ENCODE measurements at regions not wholly inside any gene's neighbourhood (a gene's known extent, or its start where the extent isn't known, plus 50 kb on each side); places are given as distances from the start of the nearest gene placed in this dataset.

DNA sequence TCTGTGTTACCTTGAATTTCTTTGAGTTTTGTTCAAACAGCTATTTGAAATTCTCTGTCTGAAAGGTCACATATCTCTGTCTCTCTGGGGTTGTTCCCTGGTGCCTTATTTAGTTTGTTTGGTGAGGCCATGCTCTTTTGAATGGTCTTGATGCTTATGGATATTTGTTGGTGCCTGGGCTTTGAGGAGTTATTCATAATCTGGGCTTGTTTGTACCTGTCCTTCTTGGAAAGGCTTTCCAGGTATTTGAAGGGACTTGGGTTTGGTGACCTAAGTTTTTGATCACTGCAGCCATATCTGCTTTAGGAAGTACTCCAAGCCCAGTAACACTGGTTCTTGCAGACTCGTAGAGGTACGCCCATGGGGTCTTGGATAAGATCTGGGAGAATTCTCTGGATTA is 63.3 kb upstream of the MAGI3 start:
- no peaks in the 10 kb centered on the region for H3K36me3 ChIP-seq (ENCODE audit: control insufficient read depth in 1 of 2, insufficient read depth in 2 of 2, low read depth in 1 of 2, low read length in 2 of 2)
- H2BK15ac ChIP-seq (ENCODE audit: low read depth, poor library complexity, severe bottlenecking) = no peak overlapping the region
- no peak overlapping the region for H4K91ac ChIP-seq (ENCODE audit: low read length)
- no peak overlapping the region for H4K8ac ChIP-seq (ENCODE audit: low read length)
- no peak overlapping the region for H3K4me3 ChIP-seq (ENCODE audit: insufficient read depth in 1 of 2, low read depth in 1 of 2, low read length in 2 of 2)
- DNase-seq = no peak
- no peak overlapping the region for H3K23ac ChIP-seq (ENCODE audit: low read length in 2 of 2)
- no peak overlapping the region for H2BK12ac ChIP-seq (ENCODE audit: low read length in 2 of 2)
- H3K4me2 ChIP-seq (ENCODE audit: low read length, poor library complexity, severe bottlenecking) = no peak overlapping the region
- no peak overlapping the region for H3K14ac ChIP-seq (ENCODE audit: low read length in 2 of 2)
- H2AK5ac ChIP-seq (ENCODE audit: low read length, severe bottlenecking) = no peak overlapping the region
- no peak overlapping the region for H3K9ac ChIP-seq (ENCODE audit: low read length)
- no peaks in the 10 kb centered on the region for H3K27me3 ChIP-seq (ENCODE audit: control insufficient read depth in 1 of 2, insufficient read depth in 1 of 2, low read length in 2 of 2)
- no peak overlapping the region for H2BK5ac ChIP-seq (ENCODE audit: low read depth, low read length, poor library complexity, severe bottlenecking)
- no CpG with 5 or more reads among the region's 2 CpGs for WGBS
- no peak overlapping the region for H3K18ac ChIP-seq (ENCODE audit: low read depth in 1 of 2, low read length in 2 of 2)
- H2BK120ac ChIP-seq (ENCODE audit: low read depth, low read length) = no peak overlapping the region
- no peak overlapping the region for H3K4ac ChIP-seq (ENCODE audit: low read depth in 1 of 2, low read length in 2 of 2)
- peaks cover 2% of the 10 kb centered on the region for H3K4me1 ChIP-seq (ENCODE audit: control insufficient read depth, insufficient read depth, low read depth, low read length)
- H2AFZ ChIP-seq (ENCODE audit: low read depth, low read length) = no peak overlapping the region
- no peak overlapping the region for H3K27ac ChIP-seq (ENCODE audit: low read length, poor library complexity, severe bottlenecking)
- H3K79me1 ChIP-seq (replicated peaks; ENCODE audit: low read length, poor library complexity, severe bottlenecking) = no peaks in the 10 kb centered on the region
- no peaks in the 10 kb centered on the region for H3K9me3 ChIP-seq (ENCODE audit: control insufficient read depth, low read length)

- no peak overlapping the region for H3K18ac ChIP-seq (ENCODE audit: low read depth in 1 of 2, low read length in 2 of 2)
- H3K9ac ChIP-seq (ENCODE audit: low read length) = no peak overlapping the region
- no peaks in the 10 kb centered on the region for H3K79me1 ChIP-seq (replicated peaks; ENCODE audit: low read length, poor library complexity, severe bottlenecking)
- no peak overlapping the region for H4K91ac ChIP-seq (ENCODE audit: low read length)
- H3K27me3 ChIP-seq (ENCODE audit: control insufficient read depth in 1 of 2, insufficient read depth in 1 of 2, low read length in 2 of 2) = no peaks in the 10 kb centered on the region
- H3K14ac ChIP-seq (ENCODE audit: low read length in 2 of 2) = no peak overlapping the region
- no peak overlapping the region for H2BK15ac ChIP-seq (ENCODE audit: low read depth, poor library complexity, severe bottlenecking)
- WGBS = 90% methylated on average over 1 of the region's 2 CpGs
- no peak overlapping the region for H2BK5ac ChIP-seq (ENCODE audit: low read depth, low read length, poor library complexity, severe bottlenecking)
- no peaks in the 10 kb centered on the region for H3K4me1 ChIP-seq (ENCODE audit: control insufficient read depth, insufficient read depth, low read depth, low read length)
- H2AFZ ChIP-seq (ENCODE audit: low read depth, low read length) = no peak overlapping the region
- H3K23ac ChIP-seq (ENCODE audit: low read length in 2 of 2) = no peak overlapping the region
- no peaks in the 10 kb centered on the region for H3K36me3 ChIP-seq (ENCODE audit: control insufficient read depth in 1 of 2, insufficient read depth in 2 of 2, low read depth in 1 of 2, low read length in 2 of 2)
- no peak for DNase-seq
- no peak overlapping the region for H2BK120ac ChIP-seq (ENCODE audit: low read depth, low read length)
- no peak overlapping the region for H4K8ac ChIP-seq (ENCODE audit: low read length)
- no peak overlapping the region for H2BK12ac ChIP-seq (ENCODE audit: low read length in 2 of 2)
- no peak overlapping the region for H3K27ac ChIP-seq (ENCODE audit: low read length, poor library complexity, severe bottlenecking)
- no peak overlapping the region for H3K4me3 ChIP-seq (ENCODE audit: insufficient read depth in 1 of 2, low read depth in 1 of 2, low read length in 2 of 2)
- H2AK5ac ChIP-seq (ENCODE audit: low read length, severe bottlenecking) = no peak overlapping the region
- no peak overlapping the region for H3K4ac ChIP-seq (ENCODE audit: low read depth in 1 of 2, low read length in 2 of 2)
- H3K9me3 ChIP-seq (ENCODE audit: control insufficient read depth, low read length) = no peaks in the 10 kb centered on the region
- H3K4me2 ChIP-seq (ENCODE audit: low read length, poor library complexity, severe bottlenecking) = no peak overlapping the region
Observed at GRCh38 chr1:113333056-113333455, 57.3 kb upstream of the MAGI3 start.

DNA sequence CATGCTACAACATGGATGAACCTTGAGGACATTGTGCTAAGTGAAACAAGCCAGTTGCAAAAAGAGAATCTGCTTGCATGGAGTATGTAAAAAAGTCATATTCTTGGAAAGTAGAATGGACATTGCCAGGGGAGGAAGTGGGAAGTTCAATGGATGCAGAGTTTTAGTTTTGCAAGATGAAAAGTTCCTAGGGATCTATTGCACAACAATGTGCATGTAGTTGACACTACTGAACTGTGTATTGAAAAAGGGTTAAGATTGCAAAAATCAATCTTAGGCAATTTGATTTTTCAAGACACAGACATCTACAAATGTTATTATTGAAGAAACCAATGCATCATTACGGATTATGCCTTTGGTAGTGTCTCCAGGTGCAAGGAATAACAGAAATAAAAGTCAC is 50.3 kb upstream of the MAGI3 start:
- Histone ChIP-seq H3K23ac (ENCODE audit: low read length in 2 of 2) (no peak overlapping the region), H3K9ac (ENCODE audit: low read length) (no peak overlapping the region), H3K4ac (ENCODE audit: low read depth in 1 of 2, low read length in 2 of 2) (no peak overlapping the region), H3K4me1 (ENCODE audit: control insufficient read depth, insufficient read depth, low read depth, low read length) (no peaks in the 10 kb centered on the region), H4K8ac (ENCODE audit: low read length) (no peak overlapping the region), H2BK5ac (ENCODE audit: low read depth, low read length, poor library complexity, severe bottlenecking) (no peak overlapping the region), H2BK12ac (ENCODE audit: low read length in 2 of 2) (no peak overlapping the region), H3K9me3 (ENCODE audit: control insufficient read depth, low read length) (peaks cover 5% of the 10 kb centered on the region), H3K79me1 (replicated peaks; ENCODE audit: low read length, poor library complexity, severe bottlenecking) (no peaks in the 10 kb centered on the region), H3K18ac (ENCODE audit: low read depth in 1 of 2, low read length in 2 of 2) (no peak overlapping the region), H2BK120ac (ENCODE audit: low read depth, low read length) (no peak overlapping the region), H3K14ac (ENCODE audit: low read length in 2 of 2) (no peak overlapping the region), H3K4me3 (ENCODE audit: insufficient read depth in 1 of 2, low read depth in 1 of 2, low read length in 2 of 2) (no peak overlapping the region), H3K4me2 (ENCODE audit: low read length, poor library complexity, severe bottlenecking) (no peak overlapping the region), H3K27ac (ENCODE audit: low read length, poor library complexity, severe bottlenecking) (no peak overlapping the region), H3K36me3 (ENCODE audit: control insufficient read depth in 1 of 2, insufficient read depth in 2 of 2, low read depth in 1 of 2, low read length in 2 of 2) (no peaks in the 10 kb centered on the region), H2BK15ac (ENCODE audit: low read depth, poor library complexity, severe bottlenecking) (no peak overlapping the region), H2AFZ (ENCODE audit: low read depth, low read length) (no peak overlapping the region), H2AK5ac (ENCODE audit: low read length, severe bottlenecking) (no peak overlapping the region), H4K91ac (ENCODE audit: low read length) (no peak overlapping the region), H3K27me3 (ENCODE audit: control insufficient read depth in 1 of 2, insufficient read depth in 1 of 2, low read length in 2 of 2) (no peaks in the 10 kb centered on the region)
- WGBS = no CpG with 5 or more reads among the region's 1 CpG
- no peak for DNase-seq

Data from mesenchymal stem cell (in vitro differentiated cells and primary cell).